GM21528 (cell line): ENCODE measurements at regions not wholly inside any gene's neighbourhood (a gene's known extent, or its start where the extent isn't known, plus 50 kb on each side); places are given as distances from the start of the nearest gene placed in this dataset.
"Not testable (repeated sequence)": the region's sequence is repeated elsewhere in the genome, so short reads cannot be mapped to it uniquely, and the experiment has no call there.

ENCODE experiments used
- ATAC-seq: cut with Tn5 transposase; IDR thresholded peaks from one replicate; pipeline ENCODE4 v1.9.1; 2021; ENCODE audit warnings: mild to moderate bottlenecking, moderate library complexity; ENCODE audit not compliant: unreplicated experiment, low FRiP score

- no peak for ATAC-seq
Observed at GRCh38 chr6:126723541-126724170, 383.7 kb downstream of the CENPW start.

- no peak for ATAC-seq
Observed at GRCh38 chr6:126724821-126725220, 384.9 kb downstream of the CENPW start.

GRCh38 chr6:126726454-126726853 is 386.5 kb downstream of the CENPW start:
- not testable (repeated sequence) for ATAC-seq

- ATAC-seq: no peak
Observed at GRCh38 chr6:126738146-126738545, 380.3 kb upstream of the RSPO3 start.

GRCh38 chr6:126738641-126739040 is 379.8 kb upstream of the RSPO3 start:
- no peak for ATAC-seq

- no peak for ATAC-seq
Observed at GRCh38 chr6:126743076-126743475, 375.4 kb upstream of the RSPO3 start.

GRCh38 chr6:126747728-126748540 is 370.5 kb upstream of the RSPO3 start:
- no peak for ATAC-seq

GRCh38 chr6:126753606-126754005 is 364.9 kb upstream of the RSPO3 start:
- no peak for ATAC-seq

- no peak for ATAC-seq
Observed at GRCh38 chr6:126761854-126762253, 356.6 kb upstream of the RSPO3 start.

GRCh38 chr6:126764104-126764503 is 354.4 kb upstream of the RSPO3 start:
- no peak for ATAC-seq

- no peak for ATAC-seq
Observed at GRCh38 chr6:126764671-126765070, 353.8 kb upstream of the RSPO3 start.

- ATAC-seq: no peak
Observed at GRCh38 chr6:126766820-126767219, 351.7 kb upstream of the RSPO3 start.

GRCh38 chr6:126767711-126768110 is 350.8 kb upstream of the RSPO3 start:
- no peak for ATAC-seq

- ATAC-seq: no peak
Observed at GRCh38 chr6:126770176-126770575, 348.3 kb upstream of the RSPO3 start.

- no peak for ATAC-seq
Observed at GRCh38 chr6:126773112-126773805, 345.2 kb upstream of the RSPO3 start.

- no peak for ATAC-seq
Observed at GRCh38 chr6:126779331-126779730, 339.1 kb upstream of the RSPO3 start.

GRCh38 chr6:126781582-126781981 is 336.9 kb upstream of the RSPO3 start:
- no peak for ATAC-seq

GRCh38 chr6:126784161-126784790 is 334.2 kb upstream of the RSPO3 start:
- no peak for ATAC-seq

- no peak for ATAC-seq
Observed at GRCh38 chr6:126786262-126786661, 332.2 kb upstream of the RSPO3 start.

GRCh38 chr6:126787635-126788034 is 330.8 kb upstream of the RSPO3 start:
- no peak for ATAC-seq

- no peak for ATAC-seq
Observed at GRCh38 chr6:126788861-126789365, 329.6 kb upstream of the RSPO3 start.
